UCSD-AML1 (cell line): ENCODE measurements at regions not wholly inside any gene's neighbourhood (a gene's known extent, or its start where the extent isn't known, plus 50 kb on each side); places are given as distances from the start of the nearest gene placed in this dataset.
"Not testable (repeated sequence)": the region's sequence is repeated elsewhere in the genome, so short reads cannot be mapped to it uniquely, and the experiment has no call there.

ENCODE experiments used
- DNase-seq: peaks from one replicate; lab custom pipeline; 2025; ENCODE audit not compliant: unreplicated experiment; lab: John Stamatoyannopoulos, UW

GRCh38 chr2:59827677-59828076 is 725.8 kb downstream of the BCL11A start:
- no peak for DNase-seq

- no peak for DNase-seq
Observed at GRCh38 chr2:59826177-59826576, 727.3 kb downstream of the BCL11A start.

GRCh38 chr2:59824314-59824713 is 729.1 kb downstream of the BCL11A start:
- no peak for DNase-seq

- no peak for DNase-seq
Observed at GRCh38 chr2:59816075-59816474, 737.4 kb downstream of the BCL11A start.

- DNase-seq, result not testable (repeated sequence)
Observed at GRCh38 chr2:59810283-59810682, 743.2 kb downstream of the BCL11A start.

GRCh38 chr2:59806486-59806885 is 747.0 kb downstream of the BCL11A start:
- DNase-seq, result no peak

GRCh38 chr2:59804732-59805131 is 748.7 kb downstream of the BCL11A start:
- no peak for DNase-seq

- no peak for DNase-seq
Observed at GRCh38 chr2:59803586-59803985, 749.9 kb downstream of the BCL11A start.

- DNase-seq, result no peak
Observed at GRCh38 chr2:59798687-59799232, 754.7 kb downstream of the BCL11A start.

GRCh38 chr2:59791004-59791618 is 762.3 kb downstream of the BCL11A start:
- DNase-seq, result no peak

GRCh38 chr2:59790186-59791003 is 763.1 kb downstream of the BCL11A start:
- DNase-seq, result no peak

- DNase-seq, result no peak
Observed at GRCh38 chr2:59789523-59789922, 763.9 kb downstream of the BCL11A start.

GRCh38 chr2:59787095-59787494 is 766.4 kb downstream of the BCL11A start:
- DNase-seq, result no peak

GRCh38 chr2:59786684-59787083 is 766.8 kb downstream of the BCL11A start:
- no peak for DNase-seq

GRCh38 chr2:59779571-59779970 is 773.9 kb downstream of the BCL11A start:
- no peak for DNase-seq

- DNase-seq, result no peak
Observed at GRCh38 chr2:59777120-59777519, 776.3 kb downstream of the BCL11A start.

GRCh38 chr2:59776726-59777008 is 776.8 kb downstream of the BCL11A start:
- no peak for DNase-seq

GRCh38 chr2:59774821-59775433 is 778.5 kb downstream of the BCL11A start:
- DNase-seq, result no peak

GRCh38 chr2:59770651-59771050 is 782.8 kb downstream of the BCL11A start:
- no peak for DNase-seq

- DNase-seq, result no peak
Observed at GRCh38 chr2:59761966-59762365, 791.5 kb downstream of the BCL11A start.

GRCh38 chr2:59756150-59756549 is 797.3 kb downstream of the BCL11A start:
- no peak for DNase-seq
